ENCODE measurements at regions not wholly inside any gene's neighbourhood (a gene's known extent, or its start where the extent isn't known, plus 50 kb on each side); places are given as distances from the start of the nearest gene placed in this dataset.

GRCh38 chr21:19244502-19245187 is 841.1 kb upstream of the TMPRSS15 start:
- DNase-seq (ENCODE audit: low spot score): no peak

- no peak for DNase-seq (ENCODE audit: low spot score)
Measured at GRCh38 chr21:19245188-19245580, 841.6 kb upstream of the TMPRSS15 start.

- DNase-seq (ENCODE audit: low spot score): no peak
Measured at GRCh38 chr21:19246018-19246417, 842.4 kb upstream of the TMPRSS15 start.

GRCh38 chr21:19256934-19257660 is 853.5 kb upstream of the TMPRSS15 start:
- no peak for DNase-seq (ENCODE audit: low spot score)

- DNase-seq (ENCODE audit: low spot score): no peak
Measured at GRCh38 chr21:19261731-19262376, 858.3 kb upstream of the TMPRSS15 start.

GRCh38 chr21:19266636-19267035 is 863.1 kb upstream of the TMPRSS15 start:
- no peak for DNase-seq (ENCODE audit: low spot score)

GRCh38 chr21:19268686-19269085 is 865.1 kb upstream of the TMPRSS15 start:
- no peak for DNase-seq (ENCODE audit: low spot score)

- DNase-seq (ENCODE audit: low spot score): no peak
Measured at GRCh38 chr21:19275065-19275464, 871.5 kb upstream of the TMPRSS15 start.

GRCh38 chr21:19276665-19277064 is 873.1 kb upstream of the TMPRSS15 start:
- no peak for DNase-seq (ENCODE audit: low spot score)

GRCh38 chr21:19286876-19287275 is 883.3 kb upstream of the TMPRSS15 start:
- DNase-seq (ENCODE audit: low spot score): no peak

- no peak for DNase-seq (ENCODE audit: low spot score)
Measured at GRCh38 chr21:19290328-19290727, 886.7 kb upstream of the TMPRSS15 start.

- DNase-seq (ENCODE audit: low spot score): no peak
Measured at GRCh38 chr21:19320291-19320690, 916.7 kb upstream of the TMPRSS15 start.

- DNase-seq (ENCODE audit: low spot score): no peak
Measured at GRCh38 chr21:19321688-19322087, 918.1 kb upstream of the TMPRSS15 start.

- no peak for DNase-seq (ENCODE audit: low spot score)
Measured at GRCh38 chr21:19322360-19322759, 918.8 kb upstream of the TMPRSS15 start.

- DNase-seq (ENCODE audit: low spot score): no peak
Measured at GRCh38 chr21:19326531-19327319, 923.1 kb upstream of the TMPRSS15 start.

GRCh38 chr21:19328954-19329353 is 925.4 kb upstream of the TMPRSS15 start:
- no peak for DNase-seq (ENCODE audit: low spot score)

GRCh38 chr21:19340303-19340702 is 936.7 kb upstream of the TMPRSS15 start:
- no peak for DNase-seq (ENCODE audit: low spot score)

- no peak for DNase-seq (ENCODE audit: low spot score)
Measured at GRCh38 chr21:19340954-19341353, 937.4 kb upstream of the TMPRSS15 start.

- no peak for DNase-seq (ENCODE audit: low spot score)
Measured at GRCh38 chr21:19343711-19344110, 940.1 kb upstream of the TMPRSS15 start.

GRCh38 chr21:19350286-19350685 is 946.7 kb upstream of the TMPRSS15 start:
- no peak for DNase-seq (ENCODE audit: low spot score)

- DNase-seq (ENCODE audit: low spot score): no peak
Measured at GRCh38 chr21:19353256-19353655, 949.7 kb upstream of the TMPRSS15 start.

- no peak for DNase-seq (ENCODE audit: low spot score)
Measured at GRCh38 chr21:19368944-19369343, 965.4 kb upstream of the TMPRSS15 start.

Data from HuH-7 (cell line).